ENCODE measurements at regions not wholly inside any gene's neighbourhood (a gene's known extent, or its start where the extent isn't known, plus 50 kb on each side); places are given as distances from the start of the nearest gene placed in this dataset.
"Not testable (repeated sequence)": the region's sequence is repeated elsewhere in the genome, so short reads cannot be mapped to it uniquely, and the experiment has no call there.

DNA sequence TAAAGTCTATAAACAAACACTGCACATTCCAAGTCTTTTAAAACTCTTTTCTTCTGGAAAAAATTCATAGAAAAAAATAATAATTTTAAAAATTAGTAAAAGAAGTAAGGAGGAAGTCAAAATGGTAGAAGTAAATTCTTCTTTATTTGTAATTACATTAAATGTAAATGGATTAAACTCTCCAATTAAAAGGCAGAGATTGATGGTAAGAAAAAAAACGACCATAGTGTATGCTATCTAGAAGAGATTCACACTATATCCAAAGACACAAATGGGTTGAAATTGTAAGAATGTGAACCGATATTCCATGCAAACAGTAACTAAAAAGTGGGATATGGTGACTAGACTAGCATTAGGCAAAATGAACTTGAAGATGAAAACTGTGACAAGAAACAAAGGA lies 1196.1 kb upstream of the CDH2 start:
- DNase-seq (ENCODE audit: low spot score): no peak

DNA sequence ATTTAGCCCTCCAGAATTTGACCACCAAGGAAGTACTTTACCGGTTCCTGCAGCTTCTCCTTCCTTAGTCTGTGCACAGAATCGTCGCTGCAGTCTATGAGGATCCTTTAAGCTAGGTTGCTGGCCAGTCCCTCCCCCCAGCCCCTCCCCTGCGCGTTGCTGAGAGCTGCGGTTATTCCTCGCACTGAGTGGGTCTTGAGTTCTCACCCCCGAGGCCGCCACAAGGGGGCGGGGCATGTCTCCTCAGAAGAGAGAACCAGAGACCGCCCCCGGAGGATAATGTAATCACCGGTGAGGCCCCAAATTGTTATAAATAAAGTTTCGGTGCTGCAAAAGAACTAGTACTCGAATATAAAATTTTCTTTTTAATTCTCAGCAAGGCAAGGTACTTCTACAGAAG lies 1184.9 kb upstream of the CDH2 start:
- no peak for DNase-seq (ENCODE audit: low spot score)

DNA sequence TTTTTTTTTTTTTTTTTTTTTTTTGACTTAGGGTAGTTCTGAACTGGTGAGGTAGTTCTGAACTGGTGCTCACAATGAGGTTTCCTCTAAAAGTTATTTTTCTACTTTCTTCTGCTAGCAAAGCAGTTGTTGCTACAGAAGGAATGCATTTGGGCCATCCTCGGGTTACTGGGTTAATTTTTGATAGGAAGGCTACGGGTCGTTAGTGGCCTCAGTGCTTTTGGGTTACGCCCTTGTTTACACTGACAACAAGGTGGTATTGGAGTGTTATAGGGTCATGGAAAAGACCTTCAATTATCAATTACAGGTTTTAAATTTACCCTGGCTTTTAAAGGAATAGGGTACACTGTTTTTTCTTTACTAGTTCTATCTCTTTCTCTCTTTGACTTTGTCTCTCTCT lies 1183.7 kb upstream of the CDH2 start:
- DNase-seq (ENCODE audit: low spot score): not testable (repeated sequence)

DNA sequence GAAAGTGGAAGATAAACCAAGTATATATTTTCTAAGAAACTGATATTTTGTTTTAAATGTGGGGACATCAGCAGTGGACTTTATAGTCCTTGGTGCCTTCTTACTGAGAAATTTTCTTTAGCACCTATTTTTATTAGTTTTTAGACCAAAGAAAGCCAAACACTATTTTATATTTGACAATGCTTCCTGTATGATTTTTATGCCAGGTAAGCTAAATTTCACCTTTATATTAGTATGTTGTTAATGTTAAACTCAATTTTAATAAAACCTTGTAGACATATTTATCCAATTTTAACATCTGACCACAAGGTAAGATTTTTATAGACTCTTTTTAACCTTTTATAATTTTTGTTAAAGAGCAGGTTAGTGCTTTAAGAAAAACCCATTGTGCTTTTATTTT lies 1182.3 kb upstream of the CDH2 start:
- not testable (repeated sequence) for DNase-seq (ENCODE audit: low spot score)

DNA sequence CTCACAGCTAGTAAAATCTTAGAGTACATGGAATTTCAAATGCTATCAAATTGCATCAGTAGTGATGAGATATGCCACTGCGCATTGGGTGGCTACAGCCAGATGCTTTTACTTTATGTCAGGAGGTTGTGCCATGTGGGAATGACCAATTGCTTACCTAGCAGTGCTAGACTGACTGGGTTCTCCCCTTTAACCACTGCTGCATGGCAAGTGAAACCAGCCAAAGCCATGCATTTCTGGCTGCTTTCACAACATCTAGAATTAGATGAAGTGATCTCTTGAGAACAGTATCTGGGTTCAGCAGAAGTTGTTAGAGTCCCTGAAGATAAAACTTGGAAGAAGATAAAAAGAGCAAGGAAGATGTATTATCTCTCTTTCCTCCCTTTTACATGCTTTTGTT lies 1174.2 kb upstream of the CDH2 start:
- no peak for DNase-seq (ENCODE audit: low spot score)

DNA sequence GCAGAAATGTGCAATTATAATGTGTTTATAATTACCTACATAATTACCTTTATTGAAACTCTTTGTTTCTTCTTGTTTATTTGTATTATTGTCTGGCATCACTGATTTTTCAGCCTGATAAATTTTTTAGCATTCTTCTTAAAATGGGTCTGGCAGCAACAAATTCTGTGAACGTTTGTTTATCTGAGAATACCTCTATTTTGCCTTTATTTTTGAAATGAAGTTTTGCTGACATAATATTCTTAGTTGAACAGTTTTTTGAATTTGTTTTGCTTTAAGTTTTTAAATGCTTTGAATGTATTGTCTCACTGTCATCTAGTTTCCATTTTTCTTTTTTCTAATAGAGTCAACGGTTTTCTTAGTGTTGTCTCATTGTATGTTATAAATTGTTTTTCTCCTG lies 1152.0 kb upstream of the CDH2 start:
- no peak for DNase-seq (ENCODE audit: low spot score)

DNA sequence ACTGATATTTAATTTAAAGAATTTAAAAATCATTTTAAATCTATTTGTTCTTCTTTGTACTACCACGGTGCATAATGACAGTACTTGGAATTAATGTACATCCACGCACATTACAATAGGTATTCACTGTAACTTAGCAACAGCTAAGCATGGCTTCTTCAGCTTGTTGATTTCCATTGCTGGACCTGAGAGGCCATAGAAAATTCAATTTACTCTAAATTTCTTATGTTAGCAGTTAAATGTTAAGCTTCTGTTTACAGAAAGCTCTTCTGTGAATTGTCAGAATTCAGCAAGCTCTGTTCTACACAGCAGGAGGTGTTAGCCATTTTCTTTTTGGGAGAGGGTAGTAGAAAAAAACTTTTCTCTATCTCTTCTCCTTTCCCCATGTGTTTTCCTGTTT lies 1149.3 kb upstream of the CDH2 start:
- DNase-seq (ENCODE audit: low spot score): no peak

DNA sequence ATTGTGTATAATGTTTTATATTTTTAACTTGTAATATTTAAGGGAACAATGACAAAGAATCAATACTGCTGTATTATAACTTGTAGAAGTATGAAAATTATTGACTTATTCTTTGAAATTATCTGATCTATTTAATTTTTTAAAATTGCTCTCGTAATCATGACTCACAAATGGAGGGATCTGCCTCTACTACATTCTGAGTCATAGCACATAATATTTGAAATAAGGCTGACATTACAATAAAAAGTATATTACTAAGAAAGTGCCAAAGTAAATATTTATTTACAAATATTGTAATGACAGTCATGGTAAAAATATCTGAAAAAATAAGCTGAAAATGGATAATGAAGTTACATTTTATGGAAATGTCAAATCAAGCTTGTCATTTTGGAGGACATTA lies 1144.6 kb upstream of the CDH2 start:
- DNase-seq (ENCODE audit: low spot score): no peak

DNA sequence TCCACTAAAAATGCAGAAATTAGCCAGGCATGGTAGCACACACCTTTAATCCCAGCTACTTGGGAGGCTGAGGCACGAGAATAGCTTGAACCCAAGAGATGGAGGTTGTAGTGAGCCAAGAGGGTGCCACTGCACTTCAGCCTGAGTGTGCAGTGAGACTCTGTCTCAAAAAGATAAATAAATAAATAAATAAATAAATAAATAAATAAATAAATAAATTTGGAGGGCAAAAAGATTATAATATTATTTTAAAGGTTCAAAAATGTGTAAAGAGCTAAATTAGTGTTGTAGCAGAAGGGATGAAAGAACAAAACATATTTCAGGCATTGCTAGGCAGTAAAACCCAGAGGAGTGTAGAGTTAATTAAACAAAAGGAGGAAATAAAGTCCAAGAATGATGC lies 1136.4 kb upstream of the CDH2 start:
- no peak for DNase-seq (ENCODE audit: low spot score)

DNA sequence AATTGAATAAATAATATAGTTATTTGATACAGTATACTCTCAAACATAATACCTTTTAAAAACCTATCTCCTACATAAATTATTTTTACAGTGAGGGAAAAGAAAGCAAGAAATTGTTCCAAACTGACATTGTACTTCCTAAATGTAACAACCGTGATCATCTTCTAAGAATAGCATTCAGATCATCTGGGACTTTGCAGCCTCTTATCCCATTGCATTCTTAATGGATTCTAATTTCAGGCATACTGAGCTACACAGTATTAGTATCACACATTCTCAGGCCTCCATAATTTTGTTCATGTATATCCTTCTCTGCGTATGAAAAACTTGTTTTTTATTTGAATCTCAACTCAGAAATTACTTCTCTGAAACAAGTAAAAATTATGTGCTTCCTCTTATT lies 1134.7 kb upstream of the CDH2 start:
- DNase-seq (ENCODE audit: low spot score): no peak

DNA sequence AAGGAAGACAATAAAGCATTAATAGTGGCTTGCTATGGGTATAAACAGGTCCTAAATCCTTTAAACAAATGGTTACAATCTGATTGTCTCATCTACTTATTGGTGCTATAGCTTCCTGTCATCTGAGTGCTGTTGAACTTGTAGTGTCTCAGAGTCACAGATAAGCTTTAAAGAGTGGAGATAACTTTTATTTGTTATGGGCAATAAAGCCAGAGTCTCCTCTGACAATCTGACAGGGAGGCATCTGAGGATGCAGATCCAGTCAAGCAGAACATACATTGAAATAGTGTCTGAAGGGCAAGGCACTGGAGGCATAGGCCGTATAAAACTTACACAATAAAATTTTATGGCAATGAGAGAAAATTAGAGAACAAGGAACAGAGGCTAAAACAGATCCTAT lies 1132.4 kb upstream of the CDH2 start:
- DNase-seq (ENCODE audit: low spot score): no peak

DNA sequence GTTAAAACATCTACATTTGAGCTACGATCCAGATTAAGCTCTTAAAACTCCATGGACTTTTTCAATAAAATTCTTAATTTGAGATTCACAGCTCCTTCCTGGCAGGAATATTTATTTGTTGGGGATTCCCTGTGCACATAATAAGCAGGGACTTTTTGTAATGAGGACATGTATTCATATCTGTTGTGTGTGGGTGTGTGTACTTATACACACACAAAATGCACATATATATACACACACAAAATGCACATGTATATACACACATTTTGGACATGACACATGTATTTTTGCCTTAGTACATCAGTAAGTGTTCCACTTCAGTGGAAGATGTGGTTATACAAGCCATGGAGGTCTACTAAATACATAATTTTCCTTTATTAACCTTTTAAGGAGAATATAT lies 1131.1 kb upstream of the CDH2 start:
- DNase-seq (ENCODE audit: low spot score): no peak

DNA sequence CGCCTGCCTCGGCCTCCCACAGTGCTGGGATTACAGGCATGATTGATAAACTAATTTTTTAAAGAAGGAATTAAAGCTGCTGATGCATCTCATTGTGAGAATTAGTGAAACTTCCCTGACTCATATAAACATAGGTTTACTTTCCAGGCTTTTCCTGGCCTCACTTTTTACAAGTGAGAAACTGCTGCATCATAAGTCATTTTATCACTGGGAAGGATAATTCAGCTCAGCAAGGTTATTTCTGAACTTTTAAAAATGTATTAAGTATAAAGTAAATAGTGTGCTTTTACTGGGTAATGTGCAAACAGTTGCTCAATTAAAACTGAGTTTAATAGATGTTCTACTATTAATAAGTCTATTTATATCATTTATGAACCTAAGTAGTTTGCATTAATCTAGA lies 1130.3 kb upstream of the CDH2 start:
- DNase-seq (ENCODE audit: low spot score): no peak

DNA sequence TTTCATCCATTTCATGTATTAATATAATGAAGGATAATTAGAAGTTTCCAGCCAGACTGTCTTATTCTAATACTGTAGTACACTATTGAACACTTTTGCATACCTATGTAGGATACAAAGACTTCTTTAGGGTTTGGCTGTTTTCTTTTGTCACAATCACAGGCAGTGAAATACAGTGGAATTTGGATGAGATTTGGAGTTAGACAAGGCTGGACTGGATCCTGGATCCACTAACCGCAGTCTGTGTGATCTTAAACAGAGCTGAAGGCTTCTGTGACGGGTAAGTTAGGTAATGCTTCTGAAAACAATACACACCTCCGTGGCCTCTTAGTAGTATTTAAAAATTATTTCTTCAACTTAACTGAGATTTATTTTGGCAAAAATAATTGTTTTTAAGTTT lies 1128.6 kb upstream of the CDH2 start:
- DNase-seq (ENCODE audit: low spot score): no peak

DNA sequence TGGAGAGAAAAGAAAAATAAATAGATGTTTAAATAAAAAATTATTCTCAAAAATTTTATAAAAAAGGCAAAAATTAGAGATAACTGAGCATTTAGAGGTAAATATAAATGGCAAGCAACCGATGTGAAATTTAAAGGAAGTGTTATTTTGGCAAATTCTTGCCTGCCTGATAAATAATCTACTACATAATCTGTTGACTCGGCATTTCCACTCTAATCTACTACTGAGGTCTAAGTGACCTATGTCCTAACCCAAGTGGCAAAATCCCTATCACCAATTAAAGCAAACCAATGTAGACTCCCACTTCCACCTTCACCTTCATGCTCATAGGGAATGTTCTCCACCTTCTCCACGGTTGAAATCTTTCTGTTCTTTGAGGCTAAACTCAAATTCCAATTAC lies 1124.1 kb upstream of the CDH2 start:
- no peak for DNase-seq (ENCODE audit: low spot score)

DNA sequence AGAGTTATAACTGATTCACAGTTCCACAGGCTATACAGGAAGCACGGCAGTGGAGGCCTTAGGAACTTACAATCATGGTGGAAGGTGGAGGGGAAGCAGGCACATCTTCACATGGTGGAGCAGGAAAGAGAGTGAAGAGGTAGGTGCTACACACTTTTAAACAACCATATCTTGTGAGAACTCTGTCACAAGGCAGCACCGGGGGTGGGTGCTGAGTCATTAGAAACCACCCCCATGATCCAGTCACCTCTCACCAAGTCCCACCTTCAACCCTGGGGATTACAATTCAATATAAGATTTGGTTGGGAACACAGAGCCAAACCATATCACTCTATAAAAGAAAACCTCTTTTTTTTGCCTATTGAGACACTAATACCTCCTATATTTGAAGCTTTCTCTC lies 1108.5 kb upstream of the CDH2 start:
- DNase-seq (ENCODE audit: low spot score): no peak

DNA sequence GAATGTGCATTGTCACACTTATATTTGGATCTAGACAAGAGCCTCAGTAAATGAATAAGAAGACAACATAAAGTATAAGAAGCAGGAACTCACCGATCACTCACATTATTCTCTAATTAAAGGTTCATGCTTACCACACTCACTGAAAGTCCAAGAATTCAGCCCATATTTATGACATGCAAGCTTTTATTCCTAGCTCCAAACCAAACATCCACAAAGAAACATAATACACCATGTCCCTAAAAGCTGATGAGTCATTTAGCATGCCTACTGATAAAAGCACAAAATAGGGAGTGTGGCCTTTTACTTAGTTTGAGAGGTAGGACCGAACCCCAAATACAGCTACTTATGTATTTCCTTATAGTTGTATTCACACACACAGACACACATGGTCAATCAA lies 1094.6 kb upstream of the CDH2 start:
- no peak for DNase-seq (ENCODE audit: low spot score)

DNA sequence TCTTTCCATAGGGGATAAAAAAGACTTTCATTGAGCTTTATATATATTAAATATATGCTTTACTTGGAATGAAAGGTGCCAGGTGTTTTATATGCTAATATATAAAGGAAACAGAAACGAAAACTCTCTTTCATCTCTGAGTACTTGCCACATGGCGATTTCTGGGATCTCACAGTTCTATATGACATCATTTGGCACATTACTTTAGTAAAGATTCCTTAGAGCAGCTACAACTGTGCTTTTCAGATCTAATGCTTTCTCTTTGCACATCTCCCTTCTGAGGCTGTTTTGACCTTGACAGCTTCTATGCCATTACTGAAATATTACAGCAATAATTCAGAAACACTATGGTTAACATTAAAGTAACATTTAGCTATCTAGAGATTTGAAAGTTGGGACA lies 1082.9 kb upstream of the CDH2 start:
- no peak for DNase-seq (ENCODE audit: low spot score)

DNA sequence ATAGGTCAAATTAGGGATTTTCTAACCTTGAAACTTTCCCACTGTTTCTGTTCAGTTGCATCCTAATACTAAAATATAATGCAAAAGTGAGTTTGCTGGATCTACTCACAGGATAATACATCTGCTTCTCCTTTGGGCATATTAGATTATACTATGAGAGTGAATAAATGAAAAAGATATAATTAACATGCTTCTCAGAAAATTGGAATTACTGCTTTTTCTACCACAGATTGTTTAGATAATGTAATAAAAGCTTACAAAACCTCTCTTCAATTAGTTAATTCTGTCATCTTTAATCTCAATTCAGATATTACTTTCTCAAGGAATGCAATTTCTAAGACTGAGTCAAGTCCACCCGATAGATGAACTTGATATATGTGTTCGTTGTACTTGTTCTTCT lies 1077.2 kb upstream of the CDH2 start:
- no peak for DNase-seq (ENCODE audit: low spot score)

DNA sequence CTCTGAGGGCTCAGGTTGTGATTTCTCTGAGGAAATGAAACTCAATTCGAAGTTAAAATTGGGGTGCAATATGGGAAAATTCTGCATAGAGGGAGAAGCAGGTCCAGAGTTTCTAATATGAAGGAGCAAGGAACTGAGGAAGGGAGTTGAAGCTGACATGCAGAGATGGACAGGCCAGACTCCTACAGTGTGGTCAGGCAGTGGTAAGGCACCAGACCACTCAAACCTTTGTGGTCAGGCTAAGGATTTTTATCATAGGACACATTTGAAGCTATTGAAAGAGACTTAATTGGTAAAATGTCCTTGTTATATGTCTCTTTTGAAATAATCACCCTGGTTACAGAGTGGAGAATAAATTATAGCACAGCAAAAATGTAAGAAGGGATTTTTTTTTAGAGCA lies 1074.8 kb upstream of the CDH2 start:
- DNase-seq (ENCODE audit: low spot score): no peak

DNA sequence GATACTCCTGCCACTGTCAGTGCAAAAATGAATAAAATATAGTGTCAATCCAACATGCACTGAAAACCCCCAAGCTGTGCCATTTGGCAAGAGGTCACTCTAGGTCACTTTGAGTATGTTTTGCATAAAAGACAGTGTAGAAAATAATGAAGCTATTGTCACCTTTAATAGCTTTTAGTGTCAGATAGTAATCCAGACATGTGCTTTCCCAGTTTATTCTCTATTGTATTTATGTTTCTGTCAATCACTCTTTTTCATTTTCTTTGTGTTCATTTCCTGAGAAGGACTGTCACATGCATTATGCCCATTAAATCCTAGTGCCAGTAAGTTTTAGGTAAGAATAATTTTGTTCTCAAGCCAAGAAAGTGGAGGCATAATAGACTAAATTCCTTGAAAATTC lies 1073.9 kb upstream of the CDH2 start:
- DNase-seq (ENCODE audit: low spot score): no peak

DNA sequence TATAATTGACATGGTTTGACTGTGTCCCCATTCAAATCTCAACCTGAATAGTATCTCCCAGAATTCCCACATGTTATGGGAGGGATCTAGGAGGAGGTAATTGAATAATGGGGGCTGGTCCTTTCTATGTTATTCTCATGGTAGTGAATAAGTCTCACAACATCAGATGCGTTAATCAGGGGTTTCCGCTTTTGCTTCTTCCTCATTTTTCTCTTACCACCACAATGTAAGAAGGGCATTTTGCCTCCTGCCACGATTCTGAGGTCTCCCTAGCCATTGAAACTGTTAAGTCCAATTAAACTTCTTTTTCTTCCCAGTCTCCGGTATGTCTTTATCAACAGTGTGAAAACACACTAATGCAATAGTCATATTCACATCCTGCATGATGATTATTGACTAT lies 1073.3 kb upstream of the CDH2 start:
- DNase-seq (ENCODE audit: low spot score): no peak

DNA sequence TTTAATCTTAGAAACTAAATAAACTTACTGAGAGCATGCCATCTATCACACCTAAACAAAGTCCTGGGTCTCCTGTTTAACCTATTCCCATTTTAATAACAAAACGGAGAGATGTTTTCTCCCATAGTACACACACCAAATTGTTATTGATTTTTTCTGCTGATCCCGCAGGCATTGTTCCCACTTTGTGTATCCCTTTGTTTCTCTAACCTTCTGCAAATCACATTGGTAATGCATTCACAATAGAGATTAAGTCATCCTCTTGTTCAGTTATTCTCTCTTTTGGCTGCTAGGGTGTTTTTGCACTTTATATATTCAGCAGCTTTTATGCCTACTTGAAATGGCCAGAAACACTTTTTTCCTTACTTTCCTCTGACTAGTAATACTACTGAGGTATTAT lies 1071.9 kb upstream of the CDH2 start:
- DNase-seq (ENCODE audit: low spot score): no peak

DNA sequence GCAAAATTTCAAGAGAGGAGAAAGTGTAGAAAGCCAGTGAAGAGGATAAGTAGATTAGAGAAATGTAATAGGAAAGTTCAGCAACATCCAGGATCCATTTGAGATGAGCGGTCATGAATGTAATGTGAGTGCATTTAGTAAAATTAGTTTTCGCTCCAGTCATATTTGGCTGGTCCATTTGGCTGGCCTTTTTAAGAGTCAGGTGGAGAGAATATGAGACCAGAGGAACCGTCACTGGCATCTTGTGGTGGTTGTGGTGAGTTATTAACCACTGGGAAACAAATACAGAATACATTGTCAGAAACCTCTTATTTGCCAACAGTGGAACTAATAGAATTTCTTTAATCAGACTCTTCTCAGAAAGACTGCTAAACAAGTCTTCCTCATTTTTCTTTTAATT lies 1064.3 kb upstream of the CDH2 start:
- no peak for DNase-seq (ENCODE audit: low spot score)

DNA sequence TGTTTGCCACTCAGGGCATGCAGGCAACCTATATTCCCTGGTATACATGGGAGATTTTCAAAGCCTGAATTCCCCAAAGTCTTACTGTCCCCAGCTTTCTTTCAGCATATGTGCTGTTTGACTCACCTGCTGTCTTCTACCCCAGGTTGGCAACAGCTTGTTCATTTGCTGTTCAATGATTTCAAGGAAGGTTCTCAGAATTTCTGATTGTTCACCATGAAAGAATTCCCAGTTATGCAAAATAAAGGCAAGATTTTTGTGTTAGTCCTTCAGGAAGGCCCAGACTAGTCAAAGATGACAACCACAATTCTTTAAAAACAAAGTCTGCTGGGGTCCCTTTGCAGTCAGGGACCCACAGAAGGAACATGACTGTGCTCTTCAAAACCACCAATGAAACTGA lies 1057.8 kb upstream of the CDH2 start:
- DNase-seq (ENCODE audit: low spot score): no peak

DNA sequence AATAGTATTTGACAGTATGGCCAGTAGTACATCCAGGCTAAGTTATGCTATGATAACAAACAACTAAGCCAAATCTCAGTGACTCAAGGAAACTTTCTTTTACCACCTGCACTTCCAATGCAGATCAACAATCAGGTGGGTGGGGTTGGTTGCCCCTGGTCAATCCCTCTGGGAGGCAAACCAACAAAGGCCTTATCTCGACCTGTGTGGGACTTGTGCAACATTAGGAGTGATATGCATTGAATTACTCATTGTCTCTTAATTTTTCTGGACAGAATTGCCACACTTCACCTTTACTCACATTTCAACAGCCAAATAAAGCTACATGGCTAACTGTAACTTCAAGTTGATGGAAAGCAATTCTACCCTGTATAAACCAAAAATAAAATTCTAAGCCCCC lies 1049.3 kb upstream of the CDH2 start:
- no peak for DNase-seq (ENCODE audit: low spot score)
